GM23338 (cell line): ENCODE measurements at regions not wholly inside any gene's neighbourhood (a gene's known extent, or its start where the extent isn't known, plus 50 kb on each side); places are given as distances from the start of the nearest gene placed in this dataset.

Experiments
- ATAC-seq: fragments of 200-7000 bp; cut with Tn5 transposase; 3 replicates; pipeline ENCODE4 v1.9.1; 2020
- DNase-seq: peaks from one replicate; pipeline ENCODE4 v3.0.0-alpha.2; 2015; ENCODE audit warnings: low spot score
- H2AFZ ChIP-seq: fragments of 200-600 bp; sonication (generic); 2 replicates; pipeline ENCODE4 v1.8.0; 2016; ENCODE audit warnings: antibody characterized with exemption, mild to moderate bottlenecking, moderate library complexity
- H3F3A ChIP-seq: fragments of 200-600 bp; sonication (generic); replicated peaks from 2 replicates; pipeline ENCODE4 v1.8.0; 2017; ENCODE audit warnings: antibody characterized with exemption, mixed run types, low read depth
- H3K27ac ChIP-seq: fragments of 200-600 bp; sonication (generic); 2 replicates; pipeline ENCODE4 v1.6.1; 2016; ENCODE audit warnings: low read depth
- H3K27me3 ChIP-seq: fragments of 200-600 bp; sonication (generic); 2 replicates; pipeline ENCODE4 v1.8.0; 2016; ENCODE audit warnings: mild to moderate bottlenecking, mixed run types, moderate library complexity; ENCODE audit not compliant: insufficient read depth
- H3K36me3 ChIP-seq: fragments of 200-600 bp; sonication (generic); 2 replicates; pipeline ENCODE4 v1.8.0; 2016; ENCODE audit warnings: mild to moderate bottlenecking; ENCODE audit not compliant: insufficient read depth
- H3K4me1 ChIP-seq: fragments of 200-600 bp; sonication (generic); 2 replicates; pipeline ENCODE4 v1.8.0; 2016; ENCODE audit warnings: mild to moderate bottlenecking, moderate library complexity; ENCODE audit not compliant: insufficient read depth
- H3K4me2 ChIP-seq: fragments of 200-600 bp; sonication (generic); 2 replicates; pipeline ENCODE4 v1.7.1; 2017; ENCODE audit warnings: mixed run types
- H3K4me3 ChIP-seq: fragments of 200-600 bp; sonication (generic); 2 replicates; pipeline ENCODE4 v1.6.1; 2016; ENCODE audit warnings: mixed run types
- H3K79me2 ChIP-seq: fragments of 200-600 bp; sonication (generic); replicated peaks from 2 replicates; pipeline ENCODE4 v1.8.0; 2017; ENCODE audit warnings: mild to moderate bottlenecking; ENCODE audit not compliant: insufficient read depth
- H3K9me2 ChIP-seq: fragments of 200-600 bp; sonication (generic); 2 replicates; pipeline ENCODE4 v1.8.0; 2017; ENCODE audit not compliant: insufficient read depth
- H4K20me1 ChIP-seq: fragments of 200-600 bp; sonication (generic); replicated peaks from 2 replicates; pipeline ENCODE4 v1.8.0; 2017; ENCODE audit warnings: mild to moderate bottlenecking; ENCODE audit not compliant: insufficient read depth
- H3K27ac Mint-ChIP-seq: 2 replicates; pipeline ENCODE4 v1.8.0; 2020; ENCODE audit warnings: inconsistent platforms, mild to moderate bottlenecking, moderate library complexity, mixed read lengths
- H3K27me3 Mint-ChIP-seq: 3 replicates; pipeline ENCODE4 v1.8.0; 2022; ENCODE audit warnings: low read depth, mild to moderate bottlenecking, moderate library complexity, mixed read lengths, inconsistent platforms; ENCODE audit not compliant: insufficient read depth, poor library complexity
- H3K36me3 Mint-ChIP-seq: 3 replicates; pipeline ENCODE4 v1.8.0; 2021; ENCODE audit warnings: low read depth, mild to moderate bottlenecking, inconsistent platforms, moderate library complexity, mixed read lengths
- H3K4me1 Mint-ChIP-seq: 3 replicates; pipeline ENCODE4 v1.8.0; 2020; ENCODE audit warnings: mild to moderate bottlenecking, inconsistent platforms, mixed read lengths
- H3K4me3 Mint-ChIP-seq: 3 replicates; pipeline ENCODE4 v1.8.0; 2021; ENCODE audit warnings: moderate library complexity, mild to moderate bottlenecking, inconsistent platforms, mixed read lengths
- H3K9me3 Mint-ChIP-seq: 3 replicates; pipeline ENCODE4 v1.8.0; 2020; ENCODE audit warnings: moderate library complexity, mild to moderate bottlenecking, inconsistent platforms, mixed read lengths
- CREB1 ChIP-seq: fragments of 250-450 bp; sonication (Bioruptor Pico); IDR thresholded peaks from 2 replicates; pipeline ENCODE4 v1.5.0; 2020; ENCODE audit warnings: low read depth, mild to moderate bottlenecking, moderate library complexity
- EZH2 ChIP-seq: fragments of 200-600 bp; sonication (generic); IDR thresholded peaks from one replicate; pipeline ENCODE4 v1.8.0; 2017; ENCODE audit warnings: antibody characterized with exemption, mild to moderate bottlenecking, low read depth; ENCODE audit not compliant: unreplicated experiment
- EZH2phosphoT487 ChIP-seq: fragments of 200-600 bp; sonication (generic); IDR thresholded peaks from one replicate; pipeline ENCODE4 v1.8.1; 2018; ENCODE audit warnings: antibody characterized with exemption; ENCODE audit not compliant: unreplicated experiment
- JUNB ChIP-seq: IDR thresholded peaks from one replicate; pipeline ENCODE4 v1.6.1; 2016; ENCODE audit warnings: antibody characterized with exemption; ENCODE audit not compliant: unreplicated experiment
- NANOG ChIP-seq: IDR thresholded peaks from 2 replicates; pipeline ENCODE4 v1.6.1; 2016; ENCODE audit warnings: antibody characterized with exemption, borderline replicate concordance
- POLR2AphosphoS5 ChIP-seq: IDR thresholded peaks from 2 replicates; pipeline ENCODE4 v1.6.1; 2016; ENCODE audit warnings: antibody characterized with exemption, low read depth
- REST ChIP-seq: IDR thresholded peaks from one replicate; pipeline ENCODE4 v1.6.1; 2018; ENCODE audit warnings: antibody characterized with exemption; ENCODE audit not compliant: unreplicated experiment
- STAT1 ChIP-seq: IDR thresholded peaks from one replicate; pipeline ENCODE4 v1.6.1; 2016; ENCODE audit warnings: antibody characterized with exemption; ENCODE audit not compliant: unreplicated experiment
- ZNF114 ChIP-seq: fragments of 250-450 bp; sonication (Bioruptor Pico); IDR thresholded peaks from 2 replicates; pipeline ENCODE4 v1.5.0; 2020; ENCODE audit warnings: mild to moderate bottlenecking, moderate library complexity
- ZNF331 ChIP-seq: fragments of 250-450 bp; sonication (Bioruptor Pico); IDR thresholded peaks from 2 replicates; pipeline ENCODE4 v1.5.0; 2020; ENCODE audit warnings: low read depth, mild to moderate bottlenecking, moderate library complexity
- TF ChIP-seq, protein P1 (sequence below): fragments of 250-450 bp; sonication (Bioruptor Pico); IDR thresholded peaks from 2 replicates; pipeline ENCODE4 v1.5.0; 2020; ENCODE audit warnings: mild to moderate bottlenecking, moderate library complexity
- TF ChIP-seq, protein P2 (sequence below), 2 experiments: fragments of 200-600 bp in 1 of 2; sonication (generic) in 1 of 2; conservative IDR thresholded peaks; 2 replicates each; pipeline versions ENCODE4 v1.5.1 to v1.6.1; 2016 to 2017; ENCODE audit warnings: antibody characterized with exemption in 2 of 2, low read depth in 2 of 2, mild to moderate bottlenecking in 2 of 2, moderate library complexity in 1 of 2
- TF ChIP-seq, protein P3 (sequence below): IDR thresholded peaks from 2 replicates; pipeline ENCODE4 v1.6.1; 2016; ENCODE audit warnings: antibody characterized with exemption

GRCh38 chr3:124361566-124361965, 368.7 kb upstream of the UMPS start:
- no peaks in the 10 kb centered on the region for H3K36me3 ChIP-seq
- no peak overlapping the region for H2AFZ ChIP-seq
- DNase-seq (no peak), ATAC-seq (no peak)
- H3K27ac ChIP-seq: no peak overlapping the region
- H3F3A ChIP-seq: no peaks in the 10 kb centered on the region
- no peaks in the 10 kb centered on the region for H4K20me1 ChIP-seq
- no peak overlapping the region for H3K4me3 ChIP-seq
- Mint-ChIP-seq H3K36me3 (no peaks in the 10 kb centered on the region), H3K4me1 (peaks cover 20% of the 10 kb centered on the region), H3K4me3 (no peak overlapping the region), H3K27me3 (peaks cover 2% of the 10 kb centered on the region), H3K27ac (no peak overlapping the region), H3K9me3 (peaks cover 4% of the 10 kb centered on the region; the same call in 2 of the 3 replicates)
- no peak overlapping the region for H3K4me2 ChIP-seq
- no peaks in the 10 kb centered on the region for H3K27me3 ChIP-seq
- peaks cover 13% of the 10 kb centered on the region; the same call in 1 of the 2 replicates for H3K9me2 ChIP-seq
- no peaks in the 10 kb centered on the region for H3K79me2 ChIP-seq
- H3K4me1 ChIP-seq: peaks cover 9% of the 10 kb centered on the region
- TF ChIP-seq, protein P1, sequence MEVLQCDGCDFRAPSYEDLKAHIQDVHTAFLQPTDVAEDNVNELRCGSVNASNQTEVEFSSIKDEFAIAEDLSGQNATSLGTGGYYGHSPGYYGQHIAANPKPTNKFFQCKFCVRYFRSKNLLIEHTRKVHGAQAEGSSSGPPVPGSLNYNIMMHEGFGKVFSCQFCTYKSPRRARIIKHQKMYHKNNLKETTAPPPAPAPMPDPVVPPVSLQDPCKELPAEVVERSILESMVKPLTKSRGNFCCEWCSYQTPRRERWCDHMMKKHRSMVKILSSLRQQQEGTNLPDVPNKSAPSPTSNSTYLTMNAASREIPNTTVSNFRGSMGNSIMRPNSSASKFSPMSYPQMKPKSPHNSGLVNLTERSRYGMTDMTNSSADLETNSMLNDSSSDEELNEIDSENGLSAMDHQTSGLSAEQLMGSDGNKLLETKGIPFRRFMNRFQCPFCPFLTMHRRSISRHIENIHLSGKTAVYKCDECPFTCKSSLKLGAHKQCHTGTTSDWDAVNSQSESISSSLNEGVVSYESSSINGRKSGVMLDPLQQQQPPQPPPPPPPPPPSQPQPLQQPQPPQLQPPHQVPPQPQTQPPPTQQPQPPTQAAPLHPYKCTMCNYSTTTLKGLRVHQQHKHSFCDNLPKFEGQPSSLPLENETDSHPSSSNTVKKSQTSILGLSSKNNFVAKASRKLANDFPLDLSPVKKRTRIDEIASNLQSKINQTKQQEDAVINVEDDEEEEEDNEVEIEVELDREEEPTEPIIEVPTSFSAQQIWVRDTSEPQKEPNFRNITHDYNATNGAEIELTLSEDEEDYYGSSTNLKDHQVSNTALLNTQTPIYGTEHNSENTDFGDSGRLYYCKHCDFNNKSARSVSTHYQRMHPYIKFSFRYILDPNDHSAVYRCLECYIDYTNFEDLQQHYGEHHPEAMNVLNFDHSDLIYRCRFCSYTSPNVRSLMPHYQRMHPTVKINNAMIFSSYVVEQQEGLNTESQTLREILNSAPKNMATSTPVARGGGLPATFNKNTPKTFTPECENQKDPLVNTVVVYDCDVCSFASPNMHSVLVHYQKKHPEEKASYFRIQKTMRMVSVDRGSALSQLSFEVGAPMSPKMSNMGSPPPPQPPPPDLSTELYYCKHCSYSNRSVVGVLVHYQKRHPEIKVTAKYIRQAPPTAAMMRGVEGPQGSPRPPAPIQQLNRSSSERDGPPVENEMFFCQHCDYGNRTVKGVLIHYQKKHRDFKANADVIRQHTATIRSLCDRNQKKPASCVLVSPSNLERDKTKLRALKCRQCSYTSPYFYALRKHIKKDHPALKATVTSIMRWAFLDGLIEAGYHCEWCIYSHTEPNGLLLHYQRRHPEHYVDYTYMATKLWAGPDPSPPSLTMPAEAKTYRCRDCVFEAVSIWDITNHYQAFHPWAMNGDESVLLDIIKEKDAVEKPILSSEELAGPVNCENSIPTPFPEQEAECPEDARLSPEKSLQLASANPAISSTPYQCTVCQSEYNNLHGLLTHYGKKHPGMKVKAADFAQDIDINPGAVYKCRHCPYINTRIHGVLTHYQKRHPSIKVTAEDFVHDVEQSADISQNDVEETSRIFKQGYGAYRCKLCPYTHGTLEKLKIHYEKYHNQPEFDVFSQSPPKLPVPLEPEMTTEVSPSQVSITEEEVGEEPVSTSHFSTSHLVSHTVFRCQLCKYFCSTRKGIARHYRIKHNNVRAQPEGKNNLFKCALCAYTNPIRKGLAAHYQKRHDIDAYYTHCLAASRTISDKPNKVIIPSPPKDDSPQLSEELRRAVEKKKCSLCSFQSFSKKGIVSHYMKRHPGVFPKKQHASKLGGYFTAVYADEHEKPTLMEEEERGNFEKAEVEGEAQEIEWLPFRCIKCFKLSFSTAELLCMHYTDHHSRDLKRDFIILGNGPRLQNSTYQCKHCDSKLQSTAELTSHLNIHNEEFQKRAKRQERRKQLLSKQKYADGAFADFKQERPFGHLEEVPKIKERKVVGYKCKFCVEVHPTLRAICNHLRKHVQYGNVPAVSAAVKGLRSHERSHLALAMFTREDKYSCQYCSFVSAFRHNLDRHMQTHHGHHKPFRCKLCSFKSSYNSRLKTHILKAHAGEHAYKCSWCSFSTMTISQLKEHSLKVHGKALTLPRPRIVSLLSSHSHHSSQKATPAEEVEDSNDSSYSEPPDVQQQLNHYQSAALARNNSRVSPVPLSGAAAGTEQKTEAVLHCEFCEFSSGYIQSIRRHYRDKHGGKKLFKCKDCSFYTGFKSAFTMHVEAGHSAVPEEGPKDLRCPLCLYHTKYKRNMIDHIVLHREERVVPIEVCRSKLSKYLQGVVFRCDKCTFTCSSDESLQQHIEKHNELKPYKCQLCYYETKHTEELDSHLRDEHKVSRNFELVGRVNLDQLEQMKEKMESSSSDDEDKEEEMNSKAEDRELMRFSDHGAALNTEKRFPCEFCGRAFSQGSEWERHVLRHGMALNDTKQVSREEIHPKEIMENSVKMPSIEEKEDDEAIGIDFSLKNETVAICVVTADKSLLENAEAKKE (CRISPR knock-in tag): no peak
- TF ChIP-seq, protein P2, sequence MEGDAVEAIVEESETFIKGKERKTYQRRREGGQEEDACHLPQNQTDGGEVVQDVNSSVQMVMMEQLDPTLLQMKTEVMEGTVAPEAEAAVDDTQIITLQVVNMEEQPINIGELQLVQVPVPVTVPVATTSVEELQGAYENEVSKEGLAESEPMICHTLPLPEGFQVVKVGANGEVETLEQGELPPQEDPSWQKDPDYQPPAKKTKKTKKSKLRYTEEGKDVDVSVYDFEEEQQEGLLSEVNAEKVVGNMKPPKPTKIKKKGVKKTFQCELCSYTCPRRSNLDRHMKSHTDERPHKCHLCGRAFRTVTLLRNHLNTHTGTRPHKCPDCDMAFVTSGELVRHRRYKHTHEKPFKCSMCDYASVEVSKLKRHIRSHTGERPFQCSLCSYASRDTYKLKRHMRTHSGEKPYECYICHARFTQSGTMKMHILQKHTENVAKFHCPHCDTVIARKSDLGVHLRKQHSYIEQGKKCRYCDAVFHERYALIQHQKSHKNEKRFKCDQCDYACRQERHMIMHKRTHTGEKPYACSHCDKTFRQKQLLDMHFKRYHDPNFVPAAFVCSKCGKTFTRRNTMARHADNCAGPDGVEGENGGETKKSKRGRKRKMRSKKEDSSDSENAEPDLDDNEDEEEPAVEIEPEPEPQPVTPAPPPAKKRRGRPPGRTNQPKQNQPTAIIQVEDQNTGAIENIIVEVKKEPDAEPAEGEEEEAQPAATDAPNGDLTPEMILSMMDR (conservative IDR thresholded peaks at IDR 0.05; ENCODE audit: low read depth in 2 of 2): no peak
- TF ChIP-seq NANOG: no peak
- TF ChIP-seq REST: no peak
- no peak for TF ChIP-seq CREB1 (CRISPR knock-in tag)
- no peak for TF ChIP-seq ZNF331
- no peak for TF ChIP-seq EZH2phosphoT487
- TF ChIP-seq STAT1: no peak
- TF ChIP-seq ZNF114 (CRISPR knock-in tag): no peak
- no peak for TF ChIP-seq JUNB
- TF ChIP-seq, protein P3, sequence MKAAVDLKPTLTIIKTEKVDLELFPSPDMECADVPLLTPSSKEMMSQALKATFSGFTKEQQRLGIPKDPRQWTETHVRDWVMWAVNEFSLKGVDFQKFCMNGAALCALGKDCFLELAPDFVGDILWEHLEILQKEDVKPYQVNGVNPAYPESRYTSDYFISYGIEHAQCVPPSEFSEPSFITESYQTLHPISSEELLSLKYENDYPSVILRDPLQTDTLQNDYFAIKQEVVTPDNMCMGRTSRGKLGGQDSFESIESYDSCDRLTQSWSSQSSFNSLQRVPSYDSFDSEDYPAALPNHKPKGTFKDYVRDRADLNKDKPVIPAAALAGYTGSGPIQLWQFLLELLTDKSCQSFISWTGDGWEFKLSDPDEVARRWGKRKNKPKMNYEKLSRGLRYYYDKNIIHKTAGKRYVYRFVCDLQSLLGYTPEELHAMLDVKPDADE: no peak
- TF ChIP-seq POLR2AphosphoS5: no peak
- no peak for TF ChIP-seq EZH2
